ENCODE measurements at regions not wholly inside any gene's neighbourhood (a gene's known extent, or its start where the extent isn't known, plus 50 kb on each side); places are given as distances from the start of the nearest gene placed in this dataset.

- TF ChIP-seq CTCF (IDR thresholded peaks at IDR 0.05) (no peak), POLR2A (IDR thresholded peaks at IDR 0.05) (no peak)
These were observed 667.4 kb upstream of the GCFC2 start for GRCh38 chr2:76378140-76378539.

All from uterus (tissue), 2 donors.